NCI-H526 treated with DMSO at 0.1 percent for 48 hours (cell line): ENCODE measurements at regions not wholly inside any gene's neighbourhood (a gene's known extent, or its start where the extent isn't known, plus 50 kb on each side); places are given as distances from the start of the nearest gene placed in this dataset.

ENCODE experiments used
- DNase-seq: peaks from one replicate; lab custom pipeline; 2025; lab: John Stamatoyannopoulos, UW

DNA sequence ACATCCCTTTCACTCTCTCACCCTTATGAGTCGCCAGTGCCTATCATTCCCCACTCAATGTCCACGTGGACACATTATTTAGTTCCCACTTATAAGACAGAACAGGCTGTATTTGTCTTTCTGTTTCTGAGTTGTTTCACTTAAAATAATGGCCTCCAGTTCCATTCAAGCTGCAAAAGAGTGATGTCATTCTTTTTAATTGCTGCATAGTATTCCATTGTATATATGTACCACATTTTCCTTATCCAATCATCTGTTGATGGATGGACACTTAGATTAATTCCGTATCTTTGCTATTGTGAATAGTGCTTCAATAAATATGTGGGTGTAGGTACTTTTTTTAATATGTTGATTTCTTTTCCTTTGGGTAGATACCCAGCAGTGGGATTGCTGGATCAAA, 79.1 kb downstream of the ZNF365 start:
- DNase-seq, result no peak

DNA sequence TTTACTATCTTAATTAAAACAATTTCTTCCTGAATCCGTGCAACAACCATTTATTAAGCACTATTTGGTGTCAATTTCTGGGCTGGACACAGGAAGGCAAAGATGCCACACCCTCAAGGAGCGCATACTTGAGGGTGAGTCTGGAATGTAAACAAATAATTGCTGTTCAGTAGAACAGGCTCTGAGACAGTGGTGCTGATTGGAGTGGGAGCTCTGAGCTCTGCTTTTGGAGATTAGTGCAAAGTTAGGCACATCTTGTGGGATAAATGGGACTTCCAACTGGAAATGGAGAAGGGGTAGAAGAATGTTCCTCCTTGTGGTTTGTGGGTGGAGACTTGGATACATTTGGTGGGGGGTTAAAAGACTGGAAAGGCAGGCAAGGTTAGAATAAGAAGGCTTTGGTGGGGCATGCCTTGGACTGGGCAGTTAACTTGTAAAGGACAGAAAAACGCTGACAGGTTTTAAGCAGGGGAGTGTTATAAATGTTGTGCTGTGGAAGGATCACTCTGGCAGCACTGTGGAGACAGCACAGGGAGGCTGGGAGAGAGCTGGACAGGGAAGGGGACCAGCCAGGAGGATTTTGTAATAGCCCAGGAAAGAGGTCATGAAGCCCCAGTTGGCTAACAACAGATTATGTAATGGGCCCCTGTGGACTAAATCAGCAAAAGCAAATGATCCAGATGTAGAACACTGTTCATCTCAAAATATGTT, 80.7 kb downstream of the ZNF365 start:
- no peak for DNase-seq

DNA sequence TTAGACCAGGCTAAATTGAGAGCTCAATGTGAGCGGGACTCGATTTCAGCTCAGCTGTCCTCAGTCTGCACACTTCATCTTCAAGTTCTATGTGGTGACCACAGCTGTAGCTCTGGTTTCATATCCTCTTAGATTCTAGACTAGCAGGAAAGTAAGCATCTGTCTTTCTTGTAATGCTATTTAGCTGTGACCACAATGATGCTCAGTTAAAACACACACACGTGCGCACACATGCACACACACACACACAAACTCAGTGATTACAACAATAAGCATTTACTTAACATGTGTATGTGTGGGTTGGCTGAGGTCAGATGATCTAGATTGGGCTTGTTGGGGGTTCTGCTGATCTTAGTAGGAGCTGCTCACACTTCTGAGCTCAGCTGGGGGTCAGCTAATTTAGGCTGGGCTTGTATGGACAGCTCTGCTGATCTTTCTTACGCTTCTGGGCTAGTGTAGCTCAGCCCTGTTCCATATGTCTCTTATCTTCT, 82.5 kb downstream of the ZNF365 start:
- no peak for DNase-seq

DNA sequence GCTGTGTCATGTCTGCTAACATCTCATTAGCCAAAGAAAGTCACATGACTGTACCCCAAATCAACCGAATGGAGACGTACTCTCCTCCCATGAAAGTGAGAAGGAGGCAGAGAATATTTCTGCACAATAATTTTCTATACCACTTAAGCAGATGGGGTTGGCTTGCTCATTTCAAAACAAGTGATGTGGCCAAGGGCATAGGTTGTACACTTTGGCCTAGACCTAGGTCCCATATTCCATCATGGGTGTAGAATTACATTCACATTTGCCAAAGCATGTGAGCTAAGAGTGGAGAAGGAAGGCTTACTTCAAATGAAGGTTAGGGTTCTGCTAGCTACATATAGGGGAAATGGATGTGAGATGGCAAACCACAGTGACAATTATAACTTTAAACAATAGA, 83.0 kb downstream of the ZNF365 start:
- DNase-seq, result no peak

DNA sequence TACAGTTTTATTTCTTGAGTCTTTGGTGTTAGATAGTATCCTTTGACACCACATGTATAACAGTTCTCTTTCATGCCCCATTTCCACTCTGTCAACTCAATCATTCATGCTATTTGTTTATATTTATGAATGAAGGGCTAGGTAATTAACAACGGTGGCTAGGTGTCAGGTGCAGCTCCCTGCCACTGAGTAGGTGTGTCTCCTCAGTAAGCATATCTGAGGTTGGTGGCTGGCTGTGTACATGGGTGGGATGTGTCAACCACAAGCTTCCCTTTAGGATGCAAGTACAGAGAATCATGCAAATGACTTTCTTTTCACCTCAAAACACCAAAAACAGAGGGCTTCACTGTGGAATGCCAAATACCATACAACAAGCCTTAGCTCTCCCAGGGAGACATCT, 83.4 kb downstream of the ZNF365 start:
- no peak for DNase-seq

DNA sequence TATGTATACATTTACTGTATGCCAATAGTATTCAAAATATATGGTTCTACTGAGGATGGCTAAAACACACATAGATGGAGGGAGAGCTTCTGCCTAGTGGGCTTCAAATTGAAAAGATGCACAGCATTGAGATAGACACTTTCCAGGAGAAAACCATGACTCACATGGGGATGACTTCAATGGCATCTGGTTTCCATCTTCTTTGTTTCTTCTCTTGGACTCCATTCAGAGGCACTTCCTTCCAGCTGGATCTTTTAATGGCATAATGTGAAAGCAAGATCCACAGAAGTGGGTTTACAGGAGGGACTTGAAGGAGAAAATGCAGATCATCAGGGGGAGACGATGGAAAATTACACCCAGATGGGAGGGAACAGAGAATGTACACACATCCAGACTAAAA, 84.9 kb downstream of the ZNF365 start:
- no peak for DNase-seq

DNA sequence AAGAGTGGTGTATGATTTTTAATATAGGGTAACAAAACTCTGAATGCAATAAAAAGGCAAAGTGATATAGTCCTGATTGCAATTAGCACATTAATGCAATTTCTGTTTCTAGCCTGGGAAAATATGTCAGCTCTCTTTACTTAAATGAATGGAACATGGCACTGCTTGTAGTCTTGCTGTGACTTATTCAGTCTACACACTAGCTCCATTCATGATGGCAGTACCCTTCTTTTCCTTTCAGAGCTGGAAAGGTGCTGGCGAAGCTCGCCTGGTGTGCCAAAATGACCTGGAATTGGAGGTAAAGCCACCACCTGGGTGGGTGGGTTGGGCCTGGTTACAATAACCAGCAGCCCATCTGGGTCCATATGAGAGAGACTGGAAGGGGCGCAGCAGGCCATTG, 85.3 kb downstream of the ZNF365 start:
- DNase-seq, result no peak

DNA sequence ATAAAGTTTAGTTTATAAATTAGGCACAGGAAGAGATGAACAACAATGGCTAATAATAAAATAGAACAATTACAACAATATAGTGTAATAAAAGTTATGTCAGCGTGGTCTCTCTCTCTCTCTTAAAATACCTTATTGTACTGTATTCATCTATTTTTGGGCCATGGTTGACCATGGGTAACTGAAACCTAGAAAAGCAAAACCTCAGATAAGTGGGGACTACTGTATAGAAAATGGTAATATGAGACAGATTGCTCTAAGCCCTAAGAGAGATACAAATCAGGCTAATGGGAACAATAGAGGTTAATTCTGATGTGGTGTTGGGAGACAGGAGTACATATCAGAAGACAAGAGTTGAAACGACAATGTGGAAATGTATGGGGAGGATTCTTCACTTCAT, 86.2 kb downstream of the ZNF365 start:
- DNase-seq, result no peak

DNA sequence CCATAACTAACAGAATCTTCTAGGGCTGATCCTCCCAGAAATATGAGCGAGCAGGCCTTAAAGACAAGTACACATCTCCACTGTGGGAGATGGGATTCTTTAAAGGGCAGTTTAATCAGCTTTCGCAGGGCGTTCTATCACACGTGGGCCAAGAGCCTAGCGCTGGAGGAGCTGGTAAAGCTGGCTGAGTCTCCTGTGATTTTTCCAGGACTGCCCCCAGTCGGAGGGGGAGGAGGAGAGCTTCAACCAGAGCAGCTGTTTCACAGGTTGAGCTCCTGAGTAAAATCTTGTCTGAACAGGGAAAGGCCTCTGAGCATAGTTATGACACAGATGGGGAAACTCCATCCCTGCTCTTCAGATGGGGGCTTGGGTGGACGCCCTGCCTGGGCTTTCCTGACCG, 87.0 kb downstream of the ZNF365 start:
- DNase-seq, result no peak

DNA sequence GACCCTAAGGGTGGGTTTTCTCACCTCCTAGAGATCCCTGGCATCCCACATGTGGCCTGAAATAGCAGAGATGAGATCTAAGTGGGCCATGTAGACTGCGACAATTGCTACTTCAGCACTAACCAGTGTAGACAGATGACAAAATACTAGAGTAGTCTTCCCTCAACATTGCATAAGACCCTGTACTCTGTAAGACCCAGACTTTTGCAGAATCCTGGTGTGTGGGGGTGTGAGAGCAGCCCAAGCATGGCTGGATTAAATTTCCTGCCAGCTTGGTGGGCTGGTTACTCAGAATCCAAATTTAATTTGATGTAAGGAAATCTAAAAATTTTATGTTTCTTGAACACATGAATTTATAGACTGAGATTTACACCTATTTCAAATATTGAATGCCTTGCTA, 88.3 kb downstream of the ZNF365 start:
- no peak for DNase-seq

DNA sequence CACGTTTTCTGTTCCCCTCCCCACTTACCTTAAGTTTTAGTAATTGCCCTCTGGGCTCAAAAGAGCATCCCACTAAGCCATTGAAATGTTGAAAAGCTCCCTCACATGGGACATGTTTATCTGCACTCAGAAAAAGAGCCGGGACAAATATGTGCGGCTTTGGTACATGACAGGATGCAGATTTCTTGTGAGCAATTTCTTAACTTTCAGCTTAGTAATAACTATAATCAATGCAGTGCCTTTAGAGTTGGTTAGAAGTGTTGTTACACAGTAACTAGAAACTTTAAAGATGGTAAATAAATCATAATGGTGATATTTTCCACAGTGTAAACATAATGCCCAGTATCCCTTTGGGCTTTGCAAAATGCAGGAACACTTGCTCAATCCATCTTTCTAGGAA, 89.2 kb downstream of the ZNF365 start:
- DNase-seq, result no peak

DNA sequence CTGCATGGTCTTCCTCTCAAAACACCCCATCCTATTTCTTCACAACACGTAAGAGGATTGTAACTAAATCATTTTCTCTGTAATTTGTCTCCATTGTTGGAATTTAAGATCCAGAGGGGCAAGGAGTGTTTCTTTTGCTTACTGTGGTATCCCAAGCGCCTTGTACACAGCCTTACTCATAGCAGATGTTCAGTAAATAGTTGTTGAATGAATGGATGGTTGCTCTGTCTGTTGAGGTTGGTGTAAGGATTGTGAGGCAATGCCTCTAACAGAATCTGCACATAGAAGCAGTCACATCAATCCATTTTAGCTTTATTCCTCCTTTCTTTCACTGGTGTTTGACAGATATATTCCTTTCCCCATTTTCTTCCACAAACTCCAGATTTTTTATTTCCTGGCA, 90.1 kb downstream of the ZNF365 start:
- no peak for DNase-seq

DNA sequence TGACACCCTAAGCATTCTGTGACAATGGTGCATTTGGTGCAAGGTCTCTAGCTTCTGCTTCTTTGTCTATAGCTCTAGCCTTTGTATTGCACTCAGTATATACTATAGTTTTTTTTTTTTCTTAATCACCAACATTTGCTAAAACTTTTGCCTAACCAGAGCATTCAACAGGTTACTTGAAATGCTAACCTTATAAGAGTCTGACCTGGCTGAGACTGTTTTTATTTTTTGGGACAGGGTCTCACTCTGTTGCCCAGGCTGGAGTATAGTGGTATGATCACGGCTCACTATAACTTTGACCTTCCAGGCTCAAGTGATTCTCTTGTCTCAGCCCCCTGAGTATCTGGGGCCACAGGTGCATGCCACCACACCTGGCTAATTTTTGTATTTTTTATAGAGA, 92.4 kb downstream of the ZNF365 start:
- no peak for DNase-seq

DNA sequence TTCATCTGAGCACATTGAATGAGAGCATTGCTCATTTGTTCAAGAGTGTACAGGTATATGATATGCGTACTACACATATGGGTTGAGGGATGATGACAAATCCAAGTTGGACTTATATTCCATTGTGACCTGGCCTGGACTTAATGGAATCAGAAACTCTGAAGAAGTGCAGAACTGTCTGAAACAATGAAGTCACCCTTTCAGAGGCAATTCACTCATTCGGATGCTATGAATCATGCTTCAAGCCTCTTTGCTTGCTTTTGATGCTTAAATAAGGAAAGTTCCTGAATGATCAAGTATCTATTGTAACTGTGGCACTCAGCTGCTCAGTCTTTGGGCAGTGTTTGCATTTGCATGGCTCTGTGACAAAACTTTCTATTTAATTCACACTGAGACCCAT, 93.4 kb downstream of the ZNF365 start:
- DNase-seq, result no peak

DNA sequence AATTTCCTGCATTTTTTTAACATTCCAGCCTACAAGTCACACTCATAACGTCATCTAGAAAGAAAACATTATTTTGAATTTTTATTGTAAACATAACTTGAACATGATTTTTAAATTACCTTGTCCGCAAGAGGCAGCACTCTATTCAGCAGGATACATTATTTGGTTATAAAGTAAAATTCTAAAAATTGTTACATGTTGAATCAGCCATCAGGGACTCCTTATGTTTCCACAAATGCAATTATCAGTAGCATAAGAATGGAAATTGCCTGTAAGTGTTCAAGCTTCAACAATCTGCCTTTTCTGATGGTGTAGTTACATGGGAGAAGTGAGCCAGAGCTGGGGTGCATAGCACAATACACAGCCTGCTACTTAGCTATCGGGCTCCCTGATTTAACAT, 97.5 kb downstream of the ZNF365 start:
- no peak for DNase-seq

DNA sequence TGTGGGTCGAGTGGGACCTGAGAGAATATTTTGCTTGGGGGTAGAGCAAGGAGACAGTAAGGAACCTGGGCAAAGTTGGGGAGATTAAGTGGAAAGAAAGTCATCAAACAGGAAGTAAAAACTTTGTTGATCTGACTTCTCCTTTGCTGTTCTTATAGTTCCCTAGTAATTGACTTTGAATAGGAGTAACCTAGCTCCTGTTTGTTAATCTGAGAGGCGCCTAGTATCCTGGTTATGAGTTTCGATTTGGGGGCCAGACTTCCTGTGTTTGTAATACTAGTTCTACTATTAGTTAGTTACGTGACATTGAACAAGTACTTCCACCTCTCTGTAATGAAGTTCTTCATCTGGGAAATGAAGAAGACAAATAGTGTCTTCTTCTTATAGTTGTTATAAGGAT, 99.1 kb downstream of the ZNF365 start:
- no peak for DNase-seq

DNA sequence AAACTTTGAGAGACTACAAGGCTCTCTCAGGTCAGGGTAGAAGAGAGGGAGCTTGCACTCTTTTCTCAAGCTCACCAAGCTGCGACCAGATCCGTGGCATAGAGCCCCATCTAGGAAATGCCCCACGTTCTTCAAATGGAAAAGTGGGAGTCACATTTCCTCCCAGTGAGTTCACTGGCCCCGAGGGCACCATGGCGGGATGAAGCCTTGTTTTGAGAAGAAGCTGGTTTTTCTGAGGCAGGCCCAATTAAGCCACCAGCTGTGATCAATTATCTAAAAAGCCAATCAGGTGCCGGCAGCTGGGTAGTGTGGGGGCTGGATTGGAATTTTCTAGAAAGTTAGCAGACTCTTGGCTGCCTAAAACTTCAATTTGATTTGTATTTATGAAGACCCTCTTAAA, 101.4 kb downstream of the ZNF365 start:
- no peak for DNase-seq

DNA sequence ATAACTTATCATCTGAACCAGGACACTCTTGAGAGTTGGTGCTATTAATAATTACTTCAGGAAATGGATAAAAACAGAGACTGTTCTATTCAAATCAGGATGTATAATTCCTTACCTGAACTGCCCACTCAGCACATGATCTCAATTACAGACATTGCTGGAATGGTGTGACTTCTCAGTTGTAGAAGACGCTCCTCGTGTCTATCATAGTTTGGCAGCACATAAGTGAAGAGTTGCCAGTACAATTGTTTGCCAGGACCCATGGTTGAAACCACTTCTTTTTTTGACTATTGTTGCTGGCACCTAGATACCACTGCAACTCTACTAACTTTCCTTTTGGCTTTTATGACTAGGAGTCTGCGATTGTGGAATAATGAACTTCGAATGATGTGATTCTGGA, 105.4 kb downstream of the ZNF365 start:
- no peak for DNase-seq

DNA sequence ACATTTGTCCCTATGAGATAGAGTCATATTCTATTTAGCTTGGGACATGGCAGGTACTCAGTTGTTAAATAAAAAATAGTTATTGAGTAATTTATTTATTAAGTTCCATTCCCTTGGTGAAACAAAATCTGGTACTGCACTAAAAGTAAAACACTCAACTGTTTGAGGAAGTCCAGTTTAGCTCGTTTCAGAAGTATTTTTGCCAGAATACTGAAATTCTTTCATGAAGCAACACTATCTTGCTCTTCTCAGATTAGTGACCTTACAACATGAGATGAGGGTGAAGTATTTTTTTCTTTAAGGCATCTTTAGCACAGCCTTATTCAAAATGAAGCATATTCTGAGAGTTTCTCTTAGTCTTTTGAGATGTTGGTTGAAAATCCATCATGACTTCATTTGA, 106.0 kb downstream of the ZNF365 start:
- no peak for DNase-seq

DNA sequence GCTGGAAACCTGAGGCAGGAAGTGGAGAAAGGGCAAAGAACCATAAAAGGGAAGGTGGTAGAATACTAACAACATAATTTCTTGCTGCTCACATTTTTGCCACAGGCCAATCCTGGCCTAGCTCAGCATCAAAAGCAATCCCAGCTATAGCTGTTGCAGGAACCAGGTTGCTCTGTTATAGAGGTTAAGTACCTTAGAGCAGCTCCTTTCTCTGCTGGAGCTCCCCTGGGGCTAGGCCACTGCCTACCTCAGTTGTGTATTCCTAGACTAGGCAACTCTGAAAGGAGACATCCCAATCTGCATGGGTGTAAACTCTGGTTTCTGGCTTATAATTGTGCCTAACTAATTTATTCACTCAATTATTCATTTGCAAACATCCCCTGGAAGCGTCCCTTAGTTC, 108.4 kb downstream of the ZNF365 start:
- DNase-seq, result no peak

DNA sequence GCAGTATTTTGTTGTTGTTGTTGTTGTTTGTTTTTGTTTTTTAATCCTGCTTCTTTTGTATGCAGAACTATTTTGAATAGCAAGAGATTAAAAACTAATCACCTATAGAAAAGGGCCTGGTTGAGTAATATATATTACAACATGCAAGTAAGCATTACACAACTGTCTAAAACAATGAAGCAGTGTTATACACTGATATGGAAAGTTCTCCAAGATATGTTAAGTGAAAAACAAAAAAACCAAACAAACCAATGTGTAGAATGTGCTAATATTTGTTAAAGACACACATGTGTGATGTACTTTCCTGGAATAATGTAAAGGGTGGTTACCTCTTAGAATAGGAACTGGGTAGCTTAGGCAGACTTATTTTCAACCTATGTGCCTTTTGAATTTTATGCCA, 117.4 kb downstream of the ZNF365 start:
- no peak for DNase-seq

DNA sequence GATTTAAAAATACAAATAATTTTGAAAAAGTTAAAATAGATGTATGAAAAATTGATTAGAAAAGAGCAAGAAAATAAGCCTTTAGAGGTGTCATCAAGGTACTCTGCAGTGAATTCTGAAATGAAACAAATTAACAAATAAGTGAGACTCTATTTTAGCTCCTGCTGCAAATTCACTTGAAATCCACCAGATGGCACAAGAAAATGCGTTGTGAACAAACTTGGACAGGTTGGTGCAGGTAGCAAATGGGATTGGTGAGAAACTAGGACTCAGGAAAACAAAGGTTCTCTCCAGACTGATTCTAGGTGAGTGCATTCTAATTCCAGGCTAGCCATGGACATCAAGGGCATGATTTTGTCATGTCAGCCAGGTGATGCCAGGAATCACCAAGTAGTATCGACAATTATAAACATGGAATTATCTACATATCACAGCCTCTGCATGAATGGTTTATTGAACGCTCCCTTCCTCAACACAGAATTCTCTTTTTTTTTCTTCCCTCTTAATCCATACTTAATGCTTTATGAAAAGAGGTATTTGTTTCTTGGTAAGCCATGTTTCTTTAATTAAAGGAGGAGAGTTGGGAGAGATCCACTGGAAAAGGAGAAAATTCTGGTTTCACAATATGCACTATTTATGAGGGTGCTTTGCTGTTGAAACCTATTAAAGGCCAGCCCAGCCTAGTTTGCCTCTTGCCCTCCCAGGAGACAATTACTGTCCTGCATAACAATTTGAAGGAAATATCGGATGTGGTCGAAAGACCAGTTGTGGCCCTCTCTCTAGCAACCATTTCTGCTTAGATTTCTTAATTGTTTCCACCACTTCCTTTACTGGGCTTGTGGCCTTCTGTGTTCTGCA, 118.1 kb downstream of the ZNF365 start:
- no peak for DNase-seq

DNA sequence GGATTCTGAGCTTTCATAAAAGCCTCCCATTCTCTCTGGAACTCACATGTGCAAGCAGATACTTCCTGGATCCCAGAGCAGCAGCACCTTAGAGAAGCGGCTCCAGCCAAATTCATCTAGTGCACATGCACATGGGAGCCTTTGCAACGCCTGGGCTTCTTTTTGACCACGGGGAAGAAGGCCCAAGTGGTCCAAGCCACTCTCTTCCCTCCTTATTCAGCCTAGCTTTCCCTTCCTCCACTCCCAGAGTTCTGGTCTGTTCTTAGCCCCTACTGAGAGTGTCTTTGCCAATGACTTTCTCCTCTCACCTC, 118.7 kb downstream of the ZNF365 start:
- no peak for DNase-seq

DNA sequence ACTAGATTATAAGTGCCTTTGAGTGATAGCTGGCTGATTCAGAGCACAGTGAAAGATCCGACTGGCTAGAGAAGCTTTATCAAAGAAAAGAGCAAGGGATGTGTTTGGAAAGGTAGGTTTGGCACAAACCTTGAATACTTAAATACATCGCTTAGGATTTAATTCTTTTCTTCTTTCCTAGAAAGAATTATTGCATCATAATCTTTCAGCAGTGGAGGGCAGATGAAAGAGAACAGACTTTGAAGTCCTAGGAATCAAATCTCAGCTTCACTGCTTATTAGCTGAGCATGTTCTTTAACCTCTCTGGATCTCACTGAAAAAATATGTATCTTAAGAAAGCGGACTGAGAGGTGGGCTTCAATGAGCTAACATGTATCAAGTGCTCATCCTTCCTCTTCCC, 122.8 kb downstream of the ZNF365 start:
- DNase-seq, result no peak
